SK-N-MC (cell line): ENCODE measurements at regions not wholly inside any gene's neighbourhood (a gene's known extent, or its start where the extent isn't known, plus 50 kb on each side); places are given as distances from the start of the nearest gene placed in this dataset.

Experiments used
- EZH2 ChIP-seq: fragments of 200-600 bp; sonication (generic); IDR thresholded peaks from one replicate; pipeline ENCODE4 v1.6.1; 2017; ENCODE audit warnings: antibody characterized with exemption
- FOXP2 ChIP-seq: optimal IDR thresholded peaks from 2 replicates; pipeline ENCODE3; 2011; ENCODE audit warnings: mild to moderate bottlenecking, moderate library complexity; ENCODE audit not compliant: insufficient read depth; ENCODE audit errors: extremely low read length, control extremely low read depth
- POLR2AphosphoS5 ChIP-seq: IDR thresholded peaks from 2 replicates; pipeline ENCODE4 v1.6.1; 2012; ENCODE audit warnings: mild to moderate bottlenecking, low read depth, low read length, borderline replicate concordance

DNA sequence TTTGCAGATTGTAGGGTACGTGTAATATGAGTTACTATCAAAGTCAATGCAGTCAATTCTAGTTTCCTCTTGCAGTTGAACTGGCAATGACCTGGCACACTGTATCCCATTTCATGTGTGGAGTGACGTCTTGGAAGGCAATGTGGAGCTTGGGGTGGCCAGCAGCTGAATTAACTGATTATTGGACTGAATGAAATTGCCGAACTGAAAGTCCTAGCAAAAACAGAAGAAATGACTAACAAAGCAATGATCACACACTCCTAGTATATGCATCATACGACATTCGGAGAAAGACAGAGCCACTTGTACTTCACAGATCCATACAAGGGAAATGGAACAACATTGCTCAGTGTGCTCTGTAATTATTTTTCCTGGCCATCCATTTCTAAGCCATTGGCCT lies 259.1 kb upstream of the DAPK1 start:
- TF ChIP-seq EZH2 (no peak), POLR2AphosphoS5 (no peak), FOXP2 (no peak)
